Upper lobe of right lung (tissue), 1 donor: ENCODE measurements at regions not wholly inside any gene's neighbourhood (a gene's known extent, or its start where the extent isn't known, plus 50 kb on each side); places are given as distances from the start of the nearest gene placed in this dataset.
"Not testable (repeated sequence)": the region's sequence is repeated elsewhere in the genome, so short reads cannot be mapped to it uniquely, and the experiment has no call there.

Experiments used
- ATAC-seq: fragments of 200-7000 bp; cut with Tn5 transposase; one replicate; pipeline ENCODE4 v1.9.1; 2020; ENCODE audit warnings: mild to moderate bottlenecking, moderate library complexity
- DNase-seq: peaks from one replicate; pipeline ENCODE4 v3.0.0-alpha.2; 2020
- H3K27ac ChIP-seq: fragments of 200-600 bp; one replicate; pipeline ENCODE4 v1.8.0; 2022
- H3K27me3 ChIP-seq: fragments of 200-600 bp; one replicate; pipeline ENCODE4 v1.8.0; 2022; ENCODE audit warnings: mild to moderate bottlenecking
- H3K36me3 ChIP-seq: fragments of 200-600 bp; one replicate; pipeline ENCODE4 v1.8.0; 2022
- H3K4me1 ChIP-seq: fragments of 200-600 bp; one replicate; pipeline ENCODE4 v1.8.0; 2022
- H3K4me3 ChIP-seq: fragments of 200-600 bp; one replicate; pipeline ENCODE4 v1.8.0; 2022; ENCODE audit warnings: mild to moderate bottlenecking
- H3K9me3 ChIP-seq: fragments of 200-600 bp; one replicate; pipeline ENCODE4 v1.8.0; 2022
- intact Hi-C: fragments of 100-400 bp; cut with DNase I; formaldehyde crosslinking; loops from one replicate; pipeline ENCODE4 v1.11.0; 2022
- TF ChIP-seq, protein P1 (sequence below): fragments of 200-600 bp; IDR thresholded peaks from one replicate; pipeline ENCODE4 v1.8.0; 2022; ENCODE audit warnings: antibody characterized with exemption
- donor health status: DM: no; HTN: yes; CAD: no; lungs with severe emphysema.

GRCh38 chr1:78743626-78744025 lies 94.0 kb downstream of the IFI44 start:
- H3K4me1 ChIP-seq = no peaks in the 10 kb centered on the region
- TF ChIP-seq, protein P1, sequence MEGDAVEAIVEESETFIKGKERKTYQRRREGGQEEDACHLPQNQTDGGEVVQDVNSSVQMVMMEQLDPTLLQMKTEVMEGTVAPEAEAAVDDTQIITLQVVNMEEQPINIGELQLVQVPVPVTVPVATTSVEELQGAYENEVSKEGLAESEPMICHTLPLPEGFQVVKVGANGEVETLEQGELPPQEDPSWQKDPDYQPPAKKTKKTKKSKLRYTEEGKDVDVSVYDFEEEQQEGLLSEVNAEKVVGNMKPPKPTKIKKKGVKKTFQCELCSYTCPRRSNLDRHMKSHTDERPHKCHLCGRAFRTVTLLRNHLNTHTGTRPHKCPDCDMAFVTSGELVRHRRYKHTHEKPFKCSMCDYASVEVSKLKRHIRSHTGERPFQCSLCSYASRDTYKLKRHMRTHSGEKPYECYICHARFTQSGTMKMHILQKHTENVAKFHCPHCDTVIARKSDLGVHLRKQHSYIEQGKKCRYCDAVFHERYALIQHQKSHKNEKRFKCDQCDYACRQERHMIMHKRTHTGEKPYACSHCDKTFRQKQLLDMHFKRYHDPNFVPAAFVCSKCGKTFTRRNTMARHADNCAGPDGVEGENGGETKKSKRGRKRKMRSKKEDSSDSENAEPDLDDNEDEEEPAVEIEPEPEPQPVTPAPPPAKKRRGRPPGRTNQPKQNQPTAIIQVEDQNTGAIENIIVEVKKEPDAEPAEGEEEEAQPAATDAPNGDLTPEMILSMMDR = no peak
- intact Hi-C loops = no loop called here
- no peak for ATAC-seq
- DNase-seq = no peak
- H3K4me3 ChIP-seq = no peak overlapping the region
- no peak overlapping the region for H3K27ac ChIP-seq
- H3K27me3 ChIP-seq = no peaks in the 10 kb centered on the region
- H3K36me3 ChIP-seq = no peaks in the 10 kb centered on the region
- no peaks in the 10 kb centered on the region for H3K9me3 ChIP-seq

DNA sequence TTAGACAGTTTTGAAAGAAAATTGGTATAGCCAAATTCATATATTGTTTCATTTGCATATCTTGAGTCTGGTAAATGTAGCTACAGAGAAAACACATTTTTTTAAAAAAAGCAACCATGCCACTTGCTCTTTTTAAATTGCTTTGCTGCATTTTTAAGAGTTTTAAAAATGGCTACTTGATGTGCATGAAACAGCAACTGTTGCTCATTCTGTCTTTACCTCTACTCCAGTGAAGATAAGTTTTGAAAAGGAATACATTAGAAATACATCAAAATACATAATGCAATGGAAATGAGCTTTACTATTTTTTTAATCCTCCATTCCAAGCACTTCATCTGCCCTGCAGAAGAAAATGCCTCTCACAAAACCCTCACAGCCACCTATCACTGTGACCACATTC lies 95.5 kb downstream of the IFI44 start:
- Histone ChIP-seq H3K9me3 (no peaks in the 10 kb centered on the region), H3K27me3 (no peaks in the 10 kb centered on the region), H3K4me1 (no peaks in the 10 kb centered on the region), H3K4me3 (no peak overlapping the region), H3K27ac (no peak overlapping the region), H3K36me3 (no peaks in the 10 kb centered on the region)
- DNase-seq (no peak), ATAC-seq (no peak)
- TF ChIP-seq, protein P1 = no peak
- intact Hi-C loops = no loop called here

GRCh38 chr1:78753679-78754078 lies 104.0 kb downstream of the IFI44 start:
- H3K4me3 ChIP-seq, H3K27me3 ChIP-seq, H3K27ac ChIP-seq, ATAC-seq, H3K9me3 ChIP-seq, intact Hi-C loops, H3K4me1 ChIP-seq, H3K36me3 ChIP-seq, DNase-seq: not testable (repeated sequence)

DNA sequence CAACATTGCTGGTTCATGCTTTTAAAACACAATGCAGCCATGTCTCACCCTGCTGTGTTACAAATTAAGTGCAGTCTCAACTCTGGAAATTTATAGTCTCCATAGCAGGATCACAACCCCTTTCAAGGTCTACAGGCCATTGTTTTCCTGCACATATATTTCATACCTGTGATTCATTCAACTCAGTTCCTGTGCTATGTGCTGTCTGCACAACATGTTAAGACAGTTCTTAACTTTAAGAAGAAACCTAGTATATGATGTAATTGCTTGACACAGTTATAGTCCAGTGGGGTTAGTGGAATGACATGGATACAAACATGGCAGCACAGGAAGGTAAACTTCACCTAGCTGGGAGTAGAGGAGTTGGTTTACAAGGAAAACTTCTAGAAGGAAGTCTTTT lies 106.4 kb downstream of the IFI44 start:
- no peak for ATAC-seq
- Histone ChIP-seq H3K27ac (no peak overlapping the region), H3K9me3 (no peaks in the 10 kb centered on the region), H3K4me1 (no peaks in the 10 kb centered on the region), H3K27me3 (no peaks in the 10 kb centered on the region), H3K4me3 (no peak overlapping the region), H3K36me3 (no peaks in the 10 kb centered on the region)
- TF ChIP-seq, protein P1 = no peak
- intact Hi-C loops = no loop called here
- DNase-seq = no peak

DNA sequence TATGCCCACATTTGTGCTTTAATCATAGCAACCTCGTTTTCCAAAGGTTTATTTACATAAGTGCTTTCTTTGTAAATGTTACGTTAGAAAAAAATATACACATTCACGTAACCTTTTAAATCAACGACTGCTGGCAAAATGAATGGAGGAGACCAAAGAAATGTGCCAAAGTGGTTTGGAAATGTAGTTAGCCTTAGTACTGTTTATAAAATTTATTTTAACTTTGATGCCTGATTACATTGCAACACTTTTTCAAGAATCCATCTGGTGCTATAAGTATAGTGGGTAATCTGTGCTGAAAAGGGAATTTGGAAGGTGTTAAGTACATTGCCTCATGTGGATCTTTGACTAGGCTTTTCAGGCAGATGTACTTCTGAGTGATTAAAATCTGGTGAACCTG lies 108.9 kb downstream of the IFI44 start:
- no peak for ATAC-seq
- H3K27ac ChIP-seq = no peak overlapping the region
- no peak overlapping the region for H3K4me3 ChIP-seq
- no peaks in the 10 kb centered on the region for H3K27me3 ChIP-seq
- DNase-seq = no peak
- no peaks in the 10 kb centered on the region for H3K9me3 ChIP-seq
- TF ChIP-seq, protein P1 = no peak
- H3K36me3 ChIP-seq = no peaks in the 10 kb centered on the region
- intact Hi-C loops = no loop called here
- no peaks in the 10 kb centered on the region for H3K4me1 ChIP-seq

- ATAC-seq (no peak), DNase-seq (no peak)
- intact Hi-C loops = no loop called here
- Histone ChIP-seq H3K4me1 (no peaks in the 10 kb centered on the region), H3K27me3 (no peaks in the 10 kb centered on the region), H3K27ac (no peak overlapping the region), H3K9me3 (no peaks in the 10 kb centered on the region), H3K4me3 (no peak overlapping the region), H3K36me3 (no peaks in the 10 kb centered on the region)
- TF ChIP-seq, protein P1 = no peak
These were observed 110.2 kb downstream of the IFI44 start for GRCh38 chr1:78759881-78760280.
